ENCODE measurements at regions not wholly inside any gene's neighbourhood (a gene's known extent, or its start where the extent isn't known, plus 50 kb on each side); places are given as distances from the start of the nearest gene placed in this dataset.

DNA sequence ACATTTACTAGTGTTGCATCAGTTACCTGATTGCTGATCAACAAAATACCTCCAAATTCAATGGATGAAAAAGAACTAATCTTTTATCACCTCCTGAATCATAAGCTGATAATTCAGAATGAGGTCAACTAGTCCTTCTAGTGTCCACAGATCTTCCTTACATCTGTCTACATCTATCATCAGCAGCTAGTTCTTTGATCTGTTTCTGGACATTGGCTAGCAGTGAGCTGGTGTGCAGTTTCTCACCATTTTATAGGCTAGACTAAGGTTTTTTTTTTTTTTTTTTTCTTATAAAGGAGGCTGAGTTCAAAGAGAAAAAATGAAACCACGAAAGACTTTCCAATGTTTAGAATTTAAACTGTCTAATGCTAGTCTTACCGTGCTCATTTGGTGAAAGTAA is 534.3 kb upstream of the ST8SIA4 start:
- TF ChIP-seq, protein P1, sequence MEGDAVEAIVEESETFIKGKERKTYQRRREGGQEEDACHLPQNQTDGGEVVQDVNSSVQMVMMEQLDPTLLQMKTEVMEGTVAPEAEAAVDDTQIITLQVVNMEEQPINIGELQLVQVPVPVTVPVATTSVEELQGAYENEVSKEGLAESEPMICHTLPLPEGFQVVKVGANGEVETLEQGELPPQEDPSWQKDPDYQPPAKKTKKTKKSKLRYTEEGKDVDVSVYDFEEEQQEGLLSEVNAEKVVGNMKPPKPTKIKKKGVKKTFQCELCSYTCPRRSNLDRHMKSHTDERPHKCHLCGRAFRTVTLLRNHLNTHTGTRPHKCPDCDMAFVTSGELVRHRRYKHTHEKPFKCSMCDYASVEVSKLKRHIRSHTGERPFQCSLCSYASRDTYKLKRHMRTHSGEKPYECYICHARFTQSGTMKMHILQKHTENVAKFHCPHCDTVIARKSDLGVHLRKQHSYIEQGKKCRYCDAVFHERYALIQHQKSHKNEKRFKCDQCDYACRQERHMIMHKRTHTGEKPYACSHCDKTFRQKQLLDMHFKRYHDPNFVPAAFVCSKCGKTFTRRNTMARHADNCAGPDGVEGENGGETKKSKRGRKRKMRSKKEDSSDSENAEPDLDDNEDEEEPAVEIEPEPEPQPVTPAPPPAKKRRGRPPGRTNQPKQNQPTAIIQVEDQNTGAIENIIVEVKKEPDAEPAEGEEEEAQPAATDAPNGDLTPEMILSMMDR (IDR thresholded peaks at IDR 0.05) = no peak
- no peaks in the 10 kb centered on the region for H3K27me3 Mint-ChIP-seq (ENCODE audit: insufficient read depth)
- no peaks in the 10 kb centered on the region for H3K36me3 Mint-ChIP-seq (ENCODE audit: low read depth)
- peaks cover 24% of the 10 kb centered on the region for H3K9me3 Mint-ChIP-seq
- DNase-seq = no peak
- no peak overlapping the region for H3K27ac Mint-ChIP-seq
- no peak overlapping the region for H3K4me3 Mint-ChIP-seq
- H3K4me1 Mint-ChIP-seq (ENCODE audit: low read depth) = no peaks in the 10 kb centered on the region

DNA sequence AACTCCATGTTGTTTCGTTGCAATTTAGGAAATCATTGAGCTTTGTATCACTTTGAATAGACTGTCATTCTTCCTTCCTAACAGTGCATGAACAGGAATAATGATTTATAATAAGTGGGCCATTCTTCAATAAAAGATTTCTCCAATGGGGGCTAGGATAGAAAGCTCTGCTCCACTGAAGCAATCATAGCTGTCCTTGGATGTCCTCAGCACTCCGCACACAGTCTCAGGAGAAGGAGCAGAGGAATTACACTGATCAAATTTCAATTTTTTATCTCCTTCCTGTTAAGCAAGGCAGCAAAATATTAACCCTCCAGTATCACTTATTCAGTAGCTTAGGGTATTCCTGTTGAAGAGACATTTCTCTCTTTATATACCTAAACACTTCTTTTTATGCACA is 532.7 kb upstream of the ST8SIA4 start:
- no peaks in the 10 kb centered on the region for H3K4me1 Mint-ChIP-seq (ENCODE audit: low read depth)
- H3K9me3 Mint-ChIP-seq = peaks cover 26% of the 10 kb centered on the region
- H3K27me3 Mint-ChIP-seq (ENCODE audit: insufficient read depth) = no peaks in the 10 kb centered on the region
- H3K27ac Mint-ChIP-seq = no peak overlapping the region
- TF ChIP-seq, protein P1 (IDR thresholded peaks at IDR 0.05) = no peak
- no peak overlapping the region for H3K4me3 Mint-ChIP-seq
- H3K36me3 Mint-ChIP-seq (ENCODE audit: low read depth) = no peaks in the 10 kb centered on the region
- DNase-seq = no peak

DNA sequence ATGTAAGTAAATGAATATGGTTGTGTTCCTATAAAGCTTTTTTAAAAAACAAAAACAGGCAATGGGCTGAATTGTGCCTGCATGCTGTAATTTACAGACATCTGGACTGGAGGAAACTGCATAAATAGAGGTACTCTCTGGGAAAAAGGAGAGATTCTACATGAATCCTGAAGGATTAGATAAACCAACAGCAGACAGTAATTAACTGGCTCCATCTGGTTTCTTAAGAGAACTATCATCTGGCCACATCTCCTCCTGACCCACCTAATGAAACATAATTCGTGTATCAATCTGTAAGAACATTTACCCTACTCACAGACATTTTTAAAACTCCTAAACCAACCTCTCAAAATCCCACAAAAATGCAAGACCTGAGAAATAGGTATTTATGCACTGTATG is 528.1 kb upstream of the ST8SIA4 start:
- Mint-ChIP-seq H3K9me3 (peaks cover 17% of the 10 kb centered on the region), H3K4me3 (no peak overlapping the region), H3K27ac (no peak overlapping the region), H3K27me3 (ENCODE audit: insufficient read depth) (no peaks in the 10 kb centered on the region), H3K4me1 (ENCODE audit: low read depth) (no peaks in the 10 kb centered on the region), H3K36me3 (ENCODE audit: low read depth) (no peaks in the 10 kb centered on the region)
- no peak for DNase-seq
- TF ChIP-seq, protein P1 (IDR thresholded peaks at IDR 0.05) = no peak

DNA sequence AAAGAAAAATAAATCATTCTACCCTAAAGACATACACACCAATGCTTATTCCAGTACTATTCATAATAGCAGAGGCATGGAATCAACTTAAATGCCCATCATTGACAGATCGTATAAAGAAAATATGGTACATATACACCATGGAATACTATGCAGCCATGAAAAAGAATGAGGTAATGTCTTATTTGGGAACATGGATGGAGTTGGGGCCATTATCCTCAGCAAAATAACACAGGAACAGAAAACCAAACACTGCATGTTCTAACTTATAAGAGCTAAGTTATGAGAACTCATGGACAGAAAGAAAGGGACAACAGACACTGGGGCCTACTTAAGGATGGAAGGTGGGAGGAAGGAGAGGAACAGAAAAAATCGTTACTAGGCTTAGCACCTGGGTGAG is 527.5 kb upstream of the ST8SIA4 start:
- TF ChIP-seq, protein P1 (IDR thresholded peaks at IDR 0.05) = no peak
- H3K4me1 Mint-ChIP-seq (ENCODE audit: low read depth) = no peaks in the 10 kb centered on the region
- H3K36me3 Mint-ChIP-seq (ENCODE audit: low read depth) = no peaks in the 10 kb centered on the region
- no peak overlapping the region for H3K27ac Mint-ChIP-seq
- DNase-seq = no peak
- peaks cover 10% of the 10 kb centered on the region for H3K9me3 Mint-ChIP-seq
- no peak overlapping the region for H3K4me3 Mint-ChIP-seq
- no peaks in the 10 kb centered on the region for H3K27me3 Mint-ChIP-seq (ENCODE audit: insufficient read depth)

DNA sequence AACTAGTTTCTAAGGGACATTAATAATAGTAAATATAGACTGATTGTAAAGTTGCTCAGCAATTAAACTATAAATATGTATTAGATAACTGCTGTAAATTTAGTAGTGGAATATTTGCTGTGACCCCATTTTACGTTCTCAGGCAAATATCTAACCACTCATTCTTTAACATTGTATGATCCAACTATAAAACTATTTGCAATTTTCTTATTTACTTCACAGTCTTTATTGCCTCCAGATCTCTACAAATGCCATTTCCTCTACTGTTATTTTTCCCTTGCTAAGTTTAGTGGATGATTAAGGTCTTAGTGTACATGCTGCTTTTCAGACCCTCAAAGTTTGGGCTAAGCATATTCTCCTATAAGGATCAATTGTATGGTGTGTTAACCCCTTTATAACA is 526.2 kb upstream of the ST8SIA4 start:
- TF ChIP-seq, protein P1 (IDR thresholded peaks at IDR 0.05) = no peak
- H3K4me1 Mint-ChIP-seq (ENCODE audit: low read depth) = no peaks in the 10 kb centered on the region
- no peak overlapping the region for H3K4me3 Mint-ChIP-seq
- no peaks in the 10 kb centered on the region for H3K36me3 Mint-ChIP-seq (ENCODE audit: low read depth)
- DNase-seq = no peak
- H3K27me3 Mint-ChIP-seq (ENCODE audit: insufficient read depth) = no peaks in the 10 kb centered on the region
- no peak overlapping the region for H3K27ac Mint-ChIP-seq
- H3K9me3 Mint-ChIP-seq = peaks cover 18% of the 10 kb centered on the region

DNA sequence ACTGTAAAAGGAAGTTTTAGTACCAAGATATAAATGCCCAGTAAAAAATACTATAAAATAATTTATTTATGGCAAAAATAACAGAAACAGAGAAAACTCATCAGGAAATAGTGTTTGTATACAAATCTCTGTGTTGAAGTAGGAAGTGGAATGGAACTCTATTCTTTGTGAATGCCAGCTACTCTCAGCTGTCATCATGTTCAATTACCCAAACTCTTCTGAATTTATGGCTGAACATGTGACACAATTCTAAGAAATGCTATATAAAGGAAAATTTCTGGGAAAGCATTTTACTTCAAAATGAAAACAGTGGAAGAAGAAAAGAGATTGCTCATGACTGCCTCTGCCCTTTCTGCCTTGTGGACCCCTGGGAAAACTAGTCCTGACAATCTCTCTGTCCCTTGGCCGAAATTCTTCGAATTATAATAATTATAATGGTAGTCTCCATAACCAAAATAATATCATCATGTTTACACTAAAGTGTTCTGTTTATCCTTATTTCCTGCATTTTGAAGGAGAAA is 522.3 kb upstream of the ST8SIA4 start:
- H3K27ac Mint-ChIP-seq = no peak overlapping the region

More for the DNA sequence above, 522.3 kb upstream of the ST8SIA4 start:
- Mint-ChIP-seq H3K4me3 (no peak overlapping the region), H3K9me3 (peaks cover 26% of the 10 kb centered on the region), H3K4me1 (ENCODE audit: low read depth) (no peaks in the 10 kb centered on the region), H3K36me3 (ENCODE audit: low read depth) (no peaks in the 10 kb centered on the region; the same call in 1 of the 2 replicates), H3K27me3 (ENCODE audit: insufficient read depth) (no peaks in the 10 kb centered on the region)
- TF ChIP-seq, protein P1 (IDR thresholded peaks at IDR 0.05) = no peak
- no peak for DNase-seq
